OCI-LY7 (cell line): ENCODE measurements at regions not wholly inside any gene's neighbourhood (a gene's known extent, or its start where the extent isn't known, plus 50 kb on each side); places are given as distances from the start of the nearest gene placed in this dataset.

Source experiments
- BruUV-seq: library from RNA; stranded (reverse); fragments of 400-500 nt; replicated peaks from 2 replicates; lab custom pipeline; 2021; lab: Mats Ljungman, UMichigan
- CTCF ChIA-PET: fragments of 300-600 bp; sonication (Branson Sonifier 250); formaldehyde crosslinking; loops from one replicate; lab custom pipeline; 2022; ENCODE audit warnings: antibody characterized with exemption; ENCODE audit not compliant: unreplicated experiment; lab: Charles Lee
- POLR2A ChIA-PET: fragments of 300-600 bp; sonication (Branson Sonifier 250); formaldehyde crosslinking; loops from one replicate; lab custom pipeline; 2022; ENCODE audit warnings: antibody characterized with exemption; lab: Charles Lee
- DNase-seq: peaks from one replicate; pipeline ENCODE4 v3.0.0-alpha.2; 2015; ENCODE audit warnings: low spot score
- H2AFZ ChIP-seq: fragments of 200-600 bp; sonication (generic), shearing (Covaris generic); 2 replicates; pipeline ENCODE4 v1.6.1; 2014; ENCODE audit warnings: mild to moderate bottlenecking, antibody characterized with exemption, low read length, moderate library complexity
- H3K27ac ChIP-seq: fragments of 200-600 bp; sonication (generic); 2 replicates; pipeline ENCODE4 v1.5.1; 2014; ENCODE audit warnings: mixed run types, low read depth, mild to moderate bottlenecking, moderate library complexity, low read length, inconsistent platforms; ENCODE audit not compliant: poor library complexity, severe bottlenecking
- H3K36me3 ChIP-seq: fragments of 200-600 bp; sonication (generic); 2 replicates; pipeline ENCODE4 v1.6.1; 2014; ENCODE audit warnings: mild to moderate bottlenecking, antibody characterized with exemption, low read length, moderate library complexity, mixed read lengths; ENCODE audit not compliant: insufficient read depth
- H3K4me1 ChIP-seq: fragments of 200-600 bp; sonication (generic); 2 replicates; pipeline ENCODE4 v1.5.1; 2014; ENCODE audit warnings: mild to moderate bottlenecking, low read length; ENCODE audit not compliant: insufficient read depth, poor library complexity, severe bottlenecking
- H3K4me2 ChIP-seq: fragments of 200-600 bp; sonication (generic); 2 replicates; pipeline ENCODE4 v1.6.1; 2014; ENCODE audit warnings: mild to moderate bottlenecking, low read length
- H3K4me3 ChIP-seq: fragments of 200-600 bp; sonication (generic); 2 replicates; pipeline ENCODE4 v1.5.1; 2014; ENCODE audit warnings: mild to moderate bottlenecking, low read depth, low read length; ENCODE audit not compliant: poor library complexity, severe bottlenecking
- H3K79me2 ChIP-seq: fragments of 200-600 bp; sonication (generic); 2 replicates; pipeline ENCODE4 v1.6.1; 2016; ENCODE audit warnings: low read depth, mild to moderate bottlenecking, low read length, moderate library complexity, mixed read lengths; ENCODE audit not compliant: insufficient read depth
- H3K9me2 ChIP-seq: fragments of 200-600 bp; sonication (generic); 2 replicates; pipeline ENCODE4 v1.6.1; 2016; ENCODE audit warnings: mild to moderate bottlenecking, low read length, mixed read lengths; ENCODE audit not compliant: insufficient read depth
- H3K9me3 ChIP-seq: fragments of 200-600 bp; sonication (generic); 2 replicates; pipeline ENCODE4 v1.6.1; 2014; ENCODE audit warnings: mild to moderate bottlenecking, mixed run types, low read length, mixed read lengths
- H4K20me1 ChIP-seq: fragments of 200-600 bp; sonication (generic); 2 replicates; pipeline ENCODE4 v1.6.1; 2014; ENCODE audit warnings: mild to moderate bottlenecking, antibody characterized with exemption, low read length, moderate library complexity, mixed read lengths; ENCODE audit not compliant: insufficient read depth
- CTCF ChIP-seq: fragments of 200-600 bp; sonication (generic); conservative IDR thresholded peaks from 2 replicates; pipeline ENCODE4 v1.5.1; 2014; ENCODE audit warnings: mild to moderate bottlenecking, antibody characterized with exemption, low read length, moderate library complexity, mixed read lengths
- EZH2phosphoT487 ChIP-seq: fragments of 200-600 bp; sonication (generic); IDR thresholded peaks from 2 replicates; pipeline ENCODE4 v1.6.1; 2018; ENCODE audit warnings: low read depth, borderline replicate concordance, mild to moderate bottlenecking, mixed run types, antibody characterized with exemption, low read length, moderate library complexity, mixed read lengths
- intact Hi-C: fragments of 100-400 bp; cut with micrococcal nuclease; formaldehyde crosslinking; loops from one replicate; pipeline ENCODE4 v1.10.0; 2022; ENCODE audit not compliant: unreplicated experiment

- POLR2A ChIA-PET, result no interaction called here
- BruUV-seq, result no TSS peak
Measured at GRCh38 chr18:54736981-54737380, 91.3 kb upstream of the RAB27B start.

GRCh38 chr18:54737986-54738385, 90.3 kb upstream of the RAB27B start:
- Histone ChIP-seq H3K36me3 (no peaks in the 10 kb centered on the region), H3K4me1 (no peaks in the 10 kb centered on the region), H3K27ac (no peak overlapping the region), H3K79me2 (no peaks in the 10 kb centered on the region), H3K4me3 (no peak overlapping the region), H4K20me1 (no peaks in the 10 kb centered on the region), H3K9me2 (no peaks in the 10 kb centered on the region), H2AFZ (no peak overlapping the region), H3K9me3 (no peaks in the 10 kb centered on the region), H3K4me2 (no peak overlapping the region)
- ChIA-PET CTCF (no interaction called here), POLR2A (no interaction called here)
- no peak for DNase-seq
- BruUV-seq, result no TSS peak
- no peak for TF ChIP-seq CTCF
- no peak for TF ChIP-seq EZH2phosphoT487
- intact Hi-C loops, result no loop called here

More at GRCh38 chr18:54736981-54737380, 91.3 kb upstream of the RAB27B start:
- Histone ChIP-seq H3K4me1 (no peaks in the 10 kb centered on the region), H3K4me2 (no peak overlapping the region), H2AFZ (no peak overlapping the region), H3K79me2 (no peaks in the 10 kb centered on the region), H3K36me3 (no peaks in the 10 kb centered on the region), H3K9me2 (no peaks in the 10 kb centered on the region), H3K4me3 (no peak overlapping the region), H4K20me1 (no peaks in the 10 kb centered on the region), H3K27ac (no peak overlapping the region), H3K9me3 (no peaks in the 10 kb centered on the region)
- intact Hi-C loops, result no loop called here
- no peak for TF ChIP-seq CTCF
- no peak for TF ChIP-seq EZH2phosphoT487
- CTCF ChIA-PET, result no interaction called here
- DNase-seq, result no peak

DNA sequence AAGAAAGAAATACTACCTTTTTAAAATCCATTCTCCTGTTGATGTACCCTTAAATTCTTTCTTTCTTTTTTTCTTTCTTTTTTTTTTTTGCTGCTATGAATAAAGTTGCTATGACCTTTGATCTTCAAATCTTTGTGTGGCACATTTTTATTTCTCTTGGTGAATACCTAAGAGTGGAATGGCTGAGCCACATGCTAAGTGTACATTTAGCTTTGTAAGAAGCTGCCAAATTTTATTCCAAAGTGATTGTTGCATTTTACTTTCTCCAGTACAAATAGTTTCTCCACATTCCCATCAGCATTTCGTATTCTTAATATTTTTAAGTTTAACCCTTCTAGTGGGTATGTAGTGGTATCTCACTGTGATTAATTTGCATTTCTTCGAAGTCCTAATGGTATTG, 88.8 kb upstream of the RAB27B start:
- H3K9me3 ChIP-seq, result no peaks in the 10 kb centered on the region
- H2AFZ ChIP-seq, result no peak overlapping the region
- no peaks in the 10 kb centered on the region for H3K4me1 ChIP-seq
- intact Hi-C loops, result no loop called here
- TF ChIP-seq CTCF (no peak), EZH2phosphoT487 (no peak)
- CTCF ChIA-PET, result no interaction called here
- H3K36me3 ChIP-seq, result no peaks in the 10 kb centered on the region
- POLR2A ChIA-PET, result no interaction called here
- BruUV-seq, result no TSS peak
- H3K27ac ChIP-seq, result no peak overlapping the region
- H3K4me2 ChIP-seq, result no peak overlapping the region
- no peak for DNase-seq
- no peak overlapping the region for H3K4me3 ChIP-seq
- H4K20me1 ChIP-seq, result no peaks in the 10 kb centered on the region
- H3K79me2 ChIP-seq, result no peaks in the 10 kb centered on the region
- no peaks in the 10 kb centered on the region for H3K9me2 ChIP-seq
